Ovary (tissue), 7 donors: ENCODE measurements at regions not wholly inside any gene's neighbourhood (a gene's known extent, or its start where the extent isn't known, plus 50 kb on each side); places are given as distances from the start of the nearest gene placed in this dataset.

ENCODE experiments used
- DNase-seq, 5 donors: peaks; one replicate each; pipeline ENCODE4 v3.0.0-alpha.2; 2019 to 2020
- H3K27ac ChIP-seq, 2 donors: fragments of 200-600 bp; one replicate each; pipeline versions ENCODE4 v1.5.1 to v1.8.0; 2019 to 2022
- H3K27me3 ChIP-seq: fragments of 200-600 bp; one replicate; pipeline ENCODE4 v1.8.0; 2022
- H3K36me3 ChIP-seq: fragments of 200-600 bp; sonication (generic); one replicate; pipeline ENCODE4 v1.5.1; 2019
- H3K4me1 ChIP-seq: one replicate; pipeline ENCODE4 v1.8.1; 2013; ENCODE audit warnings: mild to moderate bottlenecking, moderate library complexity; ENCODE audit not compliant: insufficient read depth
- H3K4me3 ChIP-seq: fragments of 200-600 bp; sonication (generic); one replicate; pipeline ENCODE4 v1.5.1; 2017
- H3K9me3 ChIP-seq, 2 donors: fragments of 200-600 bp in 1 of 2; sonication (generic) in 1 of 2; one replicate each; pipeline versions ENCODE4 v1.5.1 to v1.8.1; 2013 to 2019; ENCODE audit warnings: mild to moderate bottlenecking in 1 of 2, moderate library complexity in 1 of 2
- EP300 ChIP-seq: sonication (generic); formaldehyde crosslinking; IDR thresholded peaks from one replicate; pipeline ENCODE4 v1.6.1; 2017; ENCODE audit warnings: antibody characterized with exemption
- POLR2A ChIP-seq: fragments of 450-650 bp; IDR thresholded peaks from one replicate; pipeline ENCODE4 v1.6.1; 2017; ENCODE audit warnings: antibody characterized with exemption, mild to moderate bottlenecking, moderate library complexity
- WGBS, 3 donors: extraction: QIAGEN DNeasy Blood & Tissue Kit in 1 of 3; methylation state at CpG; one replicate each; pipeline versions ENCODE4 v1.1.5 to v1.1.7; 2013 to 2017; 5-methylcytosine and 5-hydroxymethylcytosine counted together
- intact Hi-C, 4 donors: fragments of 100-400 bp; cut with DNase I; formaldehyde crosslinking; loops; one replicate each; pipeline versions ENCODE4 v1.11.0 to v1.15.1; 2022 to 2023
- TF ChIP-seq, protein P1 (sequence below), 3 donors: fragments of 450-650 bp in 2 of 3; fragments of 200-600 bp in 1 of 3; IDR thresholded peaks; one replicate each; pipeline versions ENCODE4 v1.5.1 to v1.8.0; 2016 to 2022; ENCODE audit warnings: antibody characterized with exemption in 3 of 3, mild to moderate bottlenecking in 1 of 3
- donor health status: DM: no; HTN: no; CAD: no; lungs with moderate emphysema.
- donor health status: DM: no; HTN: no; CAD: no.
- donor health status: Bipolar disorder and iron deficiency.
- donor health status: DM: no; HTN: no; CAD: no.
- donor health status: DM: yes; HTN: yes; CAD: no.

DNA sequence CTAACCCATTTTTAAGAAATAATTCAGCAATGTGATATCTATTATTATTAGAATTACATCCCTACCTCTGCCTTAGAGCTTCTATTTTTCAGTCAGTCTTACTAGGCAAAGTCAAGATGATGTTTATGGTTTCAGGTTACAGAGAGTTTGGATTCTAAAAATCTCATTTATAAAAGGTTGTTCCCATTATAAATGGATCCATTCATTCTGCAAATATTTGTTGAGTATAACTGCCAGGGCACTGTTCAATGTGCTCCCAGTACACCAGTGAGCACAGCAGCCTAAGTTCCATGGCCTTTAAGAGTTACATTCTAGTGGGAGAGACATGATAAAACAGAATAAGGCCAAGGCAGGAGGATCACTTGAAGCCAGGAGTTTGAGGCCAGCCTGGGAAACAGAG lies 75.9 kb upstream of the EYA4 start:
- Histone ChIP-seq H3K4me1 (no peaks in the 10 kb centered on the region), H3K9me3 (no peaks in the 10 kb centered on the region), H3K27ac (no peak overlapping the region), H3K4me3 (no peak overlapping the region), H3K27me3 (no peaks in the 10 kb centered on the region), H3K36me3 (no peaks in the 10 kb centered on the region)
- TF ChIP-seq EP300 (no peak), POLR2A (no peak)
- TF ChIP-seq, protein P1, sequence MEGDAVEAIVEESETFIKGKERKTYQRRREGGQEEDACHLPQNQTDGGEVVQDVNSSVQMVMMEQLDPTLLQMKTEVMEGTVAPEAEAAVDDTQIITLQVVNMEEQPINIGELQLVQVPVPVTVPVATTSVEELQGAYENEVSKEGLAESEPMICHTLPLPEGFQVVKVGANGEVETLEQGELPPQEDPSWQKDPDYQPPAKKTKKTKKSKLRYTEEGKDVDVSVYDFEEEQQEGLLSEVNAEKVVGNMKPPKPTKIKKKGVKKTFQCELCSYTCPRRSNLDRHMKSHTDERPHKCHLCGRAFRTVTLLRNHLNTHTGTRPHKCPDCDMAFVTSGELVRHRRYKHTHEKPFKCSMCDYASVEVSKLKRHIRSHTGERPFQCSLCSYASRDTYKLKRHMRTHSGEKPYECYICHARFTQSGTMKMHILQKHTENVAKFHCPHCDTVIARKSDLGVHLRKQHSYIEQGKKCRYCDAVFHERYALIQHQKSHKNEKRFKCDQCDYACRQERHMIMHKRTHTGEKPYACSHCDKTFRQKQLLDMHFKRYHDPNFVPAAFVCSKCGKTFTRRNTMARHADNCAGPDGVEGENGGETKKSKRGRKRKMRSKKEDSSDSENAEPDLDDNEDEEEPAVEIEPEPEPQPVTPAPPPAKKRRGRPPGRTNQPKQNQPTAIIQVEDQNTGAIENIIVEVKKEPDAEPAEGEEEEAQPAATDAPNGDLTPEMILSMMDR (IDR thresholded peaks at IDR 0.05), result no peak
- intact Hi-C loops, result no loop called here
- no peak for DNase-seq

DNA sequence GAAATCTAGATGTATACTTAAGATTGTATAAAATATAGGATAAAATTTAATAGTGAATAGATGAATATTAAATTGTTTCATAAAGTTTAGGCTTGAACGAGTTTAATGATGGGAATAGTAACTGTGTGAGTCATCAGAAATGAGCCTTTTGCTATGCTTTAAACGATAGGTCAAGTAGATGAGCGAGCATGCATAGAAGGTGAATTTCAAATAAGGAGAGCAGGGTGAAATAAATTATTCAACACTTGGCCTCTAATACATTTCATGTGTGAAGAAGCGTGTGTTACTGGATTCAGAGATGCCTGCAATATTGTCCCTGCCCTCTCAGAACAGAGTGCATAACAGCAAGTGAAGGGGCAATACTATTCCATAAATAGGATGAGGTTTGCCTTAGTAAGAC lies 74.4 kb upstream of the EYA4 start:
- Histone ChIP-seq H3K36me3 (no peaks in the 10 kb centered on the region), H3K9me3 (no peaks in the 10 kb centered on the region), H3K4me3 (no peak overlapping the region), H3K27me3 (no peaks in the 10 kb centered on the region), H3K4me1 (no peaks in the 10 kb centered on the region), H3K27ac (no peak overlapping the region)
- no peak for DNase-seq
- intact Hi-C loops, result no loop called here
- TF ChIP-seq, protein P1 (IDR thresholded peaks at IDR 0.05), result no peak
- TF ChIP-seq POLR2A, result no peak
- no peak for TF ChIP-seq EP300
- WGBS, 3 donors, result 75 to 86% (median 82%) methylated on average over 4 of the region's 4 CpGs

DNA sequence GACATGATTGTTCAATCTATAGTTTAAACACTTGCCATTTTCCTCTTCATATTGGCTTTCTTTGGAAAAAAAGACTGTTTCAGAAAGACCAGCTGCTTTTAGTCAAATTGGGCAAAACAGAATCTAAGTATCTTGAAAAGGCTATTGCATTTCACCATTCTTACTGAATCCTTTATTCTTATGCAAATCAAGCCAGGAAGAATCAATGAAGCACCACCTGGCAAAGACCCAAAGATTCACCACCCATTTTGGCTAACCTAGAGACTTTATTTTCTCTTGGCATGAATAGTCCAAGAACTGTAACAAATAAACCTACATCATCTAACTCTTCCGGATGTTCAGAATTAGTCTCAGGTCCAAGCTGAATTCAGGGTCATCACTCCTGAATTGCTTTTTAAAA lies 71.3 kb upstream of the EYA4 start:
- TF ChIP-seq POLR2A (no peak), EP300 (no peak)
- TF ChIP-seq, protein P1 (IDR thresholded peaks at IDR 0.05), result no peak

DNA sequence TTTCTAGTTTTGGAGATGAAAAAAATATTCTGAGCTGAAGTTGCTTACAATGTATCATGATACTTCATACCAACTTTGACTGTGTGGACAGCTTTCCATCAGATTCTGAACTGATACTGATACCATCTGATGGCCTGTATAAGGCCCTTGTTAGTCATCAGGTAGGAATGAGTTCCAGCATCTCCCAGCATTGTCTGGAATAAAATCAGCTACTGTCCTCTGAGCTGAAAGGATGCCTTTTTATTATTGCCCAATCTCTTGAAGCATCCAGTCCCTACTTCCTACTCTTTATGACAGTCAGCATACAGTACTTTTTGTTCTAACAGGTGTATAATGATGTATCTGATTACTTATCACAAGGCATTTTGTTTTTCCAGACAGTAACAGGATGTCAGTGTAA lies 70.6 kb upstream of the EYA4 start:
- TF ChIP-seq EP300 (no peak), POLR2A (no peak)
- TF ChIP-seq, protein P1 (IDR thresholded peaks at IDR 0.05), result no peak
- intact Hi-C loops, result no loop called here
- no peaks in the 10 kb centered on the region for H3K4me1 ChIP-seq
- no peaks in the 10 kb centered on the region for H3K36me3 ChIP-seq
- no peak for DNase-seq
- H3K27ac ChIP-seq, result no peak overlapping the region
- H3K9me3 ChIP-seq, result no peaks in the 10 kb centered on the region
- H3K27me3 ChIP-seq, result no peaks in the 10 kb centered on the region
- H3K4me3 ChIP-seq, result no peak overlapping the region

More for the DNA sequence above, 71.3 kb upstream of the EYA4 start:
- Histone ChIP-seq H3K4me3 (no peak overlapping the region), H3K9me3 (no peaks in the 10 kb centered on the region), H3K27me3 (no peaks in the 10 kb centered on the region), H3K36me3 (no peaks in the 10 kb centered on the region), H3K27ac (no peak overlapping the region), H3K4me1 (no peaks in the 10 kb centered on the region)
- no peak for DNase-seq
- WGBS, 3 donors, result 54 to 68% (median 65%) methylated on average over 1 of the region's 1 CpG
- intact Hi-C loops, result no loop called here
